Thymus (tissue), 11 donors: ENCODE measurements at regions not wholly inside any gene's neighbourhood (a gene's known extent, or its start where the extent isn't known, plus 50 kb on each side); places are given as distances from the start of the nearest gene placed in this dataset.
"Not testable (repeated sequence)": the region's sequence is repeated elsewhere in the genome, so short reads cannot be mapped to it uniquely, and the experiment has no call there.

Source experiments
- DNase-seq, 9 donors: peaks; one replicate each; pipeline ENCODE4 v3.0.0-alpha.2; 2013; ENCODE audit warnings: low spot score in 9 of 9, low read depth in 6 of 9, missing footprints in 1 of 9
- H3K27ac ChIP-seq, 2 donors: one replicate each; pipeline ENCODE4 v1.5.1; 2013; ENCODE audit warnings: control low read depth in 1 of 2, low read depth in 1 of 2, low read length in 1 of 2, mild to moderate bottlenecking in 1 of 2, moderate library complexity in 1 of 2
- H3K27me3 ChIP-seq, 2 donors: one replicate each; pipeline ENCODE4 v1.5.1; 2013; ENCODE audit warnings: low read length in 1 of 2; ENCODE audit not compliant: control insufficient read depth in 2 of 2, insufficient read depth in 1 of 2
- H3K36me3 ChIP-seq, 2 donors: one replicate each; pipeline ENCODE4 v1.5.1; 2013; ENCODE audit warnings: low read length in 1 of 2, mild to moderate bottlenecking in 1 of 2, moderate library complexity in 1 of 2; ENCODE audit not compliant: control insufficient read depth in 2 of 2, insufficient read depth in 2 of 2
- H3K4me1 ChIP-seq, 2 donors: one replicate each; pipeline ENCODE4 v1.5.1; 2013; ENCODE audit warnings: low read length in 2 of 2; ENCODE audit not compliant: control insufficient read depth in 2 of 2, insufficient read depth in 2 of 2
- H3K4me3 ChIP-seq, 2 donors: one replicate each; pipeline ENCODE4 v1.5.1; 2013; ENCODE audit warnings: low read length in 2 of 2, control low read depth in 1 of 2, mild to moderate bottlenecking in 1 of 2
- H3K9me3 ChIP-seq, 2 donors: one replicate each; pipeline ENCODE4 v1.5.1; 2013; ENCODE audit warnings: low read length in 1 of 2, mild to moderate bottlenecking in 1 of 2; ENCODE audit not compliant: control insufficient read depth in 2 of 2, insufficient read depth in 1 of 2
- WGBS: extraction: QIAGEN DNeasy Blood & Tissue Kit; methylation state at CpG from one replicate; pipeline ENCODE4 v1.1.7; 2013; 5-methylcytosine and 5-hydroxymethylcytosine counted together
- donor health status: healthy.

DNA sequence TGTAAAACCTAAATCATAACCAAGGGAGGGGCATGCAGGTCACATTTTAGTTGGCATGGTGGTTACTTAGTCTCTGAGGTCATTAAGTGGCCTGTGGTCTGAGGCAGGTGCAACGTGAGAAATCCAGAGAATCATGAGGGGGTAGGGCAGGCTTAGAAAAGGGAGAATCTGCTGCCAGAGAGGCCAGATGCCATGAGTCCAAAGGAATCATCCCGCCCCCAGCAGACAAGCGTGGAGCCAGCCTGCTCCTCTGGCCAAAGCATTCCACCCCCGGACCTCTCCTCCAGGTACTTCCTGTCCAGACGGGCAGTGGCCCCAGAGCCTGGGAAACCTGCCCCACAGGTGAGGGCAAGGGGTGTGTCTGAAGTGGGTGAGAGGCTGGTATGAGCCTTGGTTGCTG, 196.4 kb upstream of the ZNF32 start:
- Histone ChIP-seq H3K4me1 (peaks cover 4 to 6% of the 10 kb centered on the region in 2 donors), H3K4me3 (no peak overlapping the region), H3K27me3 (no peaks in the 10 kb centered on the region), H3K27ac (no peak overlapping the region), H3K36me3 (no peaks in the 10 kb centered on the region), H3K9me3 (no peaks in the 10 kb centered on the region)
- 89% methylated on average over 5 of the region's 5 CpGs for WGBS
- no peak for DNase-seq

- no peak for DNase-seq
- Histone ChIP-seq H3K9me3 (no peaks in the 10 kb centered on the region), H3K27ac (no peak overlapping the region), H3K4me1 (peaks cover 4 to 6% of the 10 kb centered on the region in 2 donors), H3K36me3 (no peaks in the 10 kb centered on the region), H3K4me3 (no peak overlapping the region), H3K27me3 (no peaks in the 10 kb centered on the region)
- WGBS, result 95% methylated on average over 4 of the region's 4 CpGs
Measured at GRCh38 chr10:43844221-43844620, 195.5 kb upstream of the ZNF32 start.

DNA sequence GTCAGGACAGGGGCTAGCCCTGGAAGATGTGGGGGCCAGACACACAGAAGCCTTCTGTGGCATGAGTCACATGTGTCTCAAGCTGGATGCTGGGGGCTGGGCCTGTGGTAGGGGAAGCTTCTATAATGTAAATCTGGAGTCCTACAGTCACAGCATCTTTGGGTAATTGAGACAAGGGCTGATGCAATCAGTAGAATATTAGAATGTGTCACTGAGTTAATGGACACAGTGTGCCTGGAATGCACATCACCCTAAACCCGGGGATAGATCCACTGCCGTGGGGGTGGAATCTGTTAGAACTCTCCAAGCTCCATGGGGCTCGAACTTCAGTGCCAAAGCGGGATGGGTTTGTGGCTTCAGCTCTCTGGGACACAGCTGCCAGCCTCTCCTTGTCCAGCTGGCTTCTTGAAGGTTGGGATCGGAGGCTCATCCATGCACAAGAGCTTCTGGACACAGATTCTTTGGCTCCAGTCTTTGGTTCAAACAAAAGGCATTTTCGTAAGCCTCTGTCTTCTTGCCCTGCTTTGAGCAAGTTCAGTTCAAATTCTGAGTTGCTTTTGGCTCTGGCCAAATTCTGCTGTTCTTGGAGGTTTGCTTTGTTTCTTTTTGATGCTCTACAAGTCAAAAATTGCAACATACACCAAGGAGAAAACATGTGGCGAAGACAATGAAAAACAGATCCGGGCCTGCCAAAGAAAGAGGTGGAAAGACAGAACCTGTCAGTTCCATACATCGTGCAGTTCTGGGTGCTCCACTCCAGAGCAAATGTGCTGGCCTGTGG, 194.8 kb upstream of the ZNF32 start:
- WGBS, result 93% methylated on average over 9 of the region's 9 CpGs
- H3K36me3 ChIP-seq, result no peaks in the 10 kb centered on the region
- DNase-seq, result no peak
- no peak overlapping the region for H3K27ac ChIP-seq
- no peaks in the 10 kb centered on the region for H3K9me3 ChIP-seq
- peaks cover 4 to 6% of the 10 kb centered on the region in 2 donors for H3K4me1 ChIP-seq
- no peak overlapping the region for H3K4me3 ChIP-seq
- H3K27me3 ChIP-seq, result no peaks in the 10 kb centered on the region

DNA sequence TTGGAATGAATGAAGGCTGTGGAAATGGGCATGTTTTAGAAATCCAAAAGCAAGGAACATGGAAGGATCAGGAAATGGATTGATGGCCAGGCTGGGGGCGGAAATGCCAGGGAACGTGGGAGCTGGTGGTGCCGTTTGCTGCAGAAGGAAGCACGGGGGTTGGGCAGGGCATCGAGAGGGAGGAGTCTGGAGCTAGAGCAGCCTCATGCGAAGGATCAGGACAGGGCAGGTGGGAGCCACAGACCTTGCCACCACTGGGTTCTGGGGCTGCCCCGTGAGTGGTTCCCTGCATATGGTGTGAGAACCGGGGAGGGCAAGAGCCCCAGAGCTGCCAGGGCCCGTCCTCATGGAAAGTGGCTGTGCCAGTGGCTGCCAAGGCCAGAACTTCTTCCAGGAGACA, 193.8 kb upstream of the ZNF32 start:
- H3K9me3 ChIP-seq, result no peaks in the 10 kb centered on the region
- no peak overlapping the region for H3K4me3 ChIP-seq
- WGBS, result 92% methylated on average over 9 of the region's 9 CpGs
- peaks cover 4 to 6% of the 10 kb centered on the region in 2 donors for H3K4me1 ChIP-seq
- no peaks in the 10 kb centered on the region for H3K36me3 ChIP-seq
- no peak overlapping the region for H3K27ac ChIP-seq
- no peak for DNase-seq
- H3K27me3 ChIP-seq, result no peaks in the 10 kb centered on the region

- no peak for DNase-seq
- no peaks in the 10 kb centered on the region for H3K9me3 ChIP-seq
- peaks cover 4 to 6% of the 10 kb centered on the region in 2 donors for H3K4me1 ChIP-seq
- no peaks in the 10 kb centered on the region for H3K36me3 ChIP-seq
- H3K27ac ChIP-seq, result no peak overlapping the region
- H3K4me3 ChIP-seq, result no peak overlapping the region
- no peaks in the 10 kb centered on the region for H3K27me3 ChIP-seq
- WGBS, result 92% methylated on average over 6 of the region's 6 CpGs
Measured at GRCh38 chr10:43842072-43842471, 193.4 kb upstream of the ZNF32 start.

- no peaks in the 10 kb centered on the region for H3K27me3 ChIP-seq
- 87% methylated on average over 3 of the region's 3 CpGs for WGBS
- no peaks in the 10 kb centered on the region for H3K4me1 ChIP-seq
- no peaks in the 10 kb centered on the region for H3K36me3 ChIP-seq
- no peak for DNase-seq
- H3K4me3 ChIP-seq, result no peak overlapping the region
- H3K9me3 ChIP-seq, result no peaks in the 10 kb centered on the region
- H3K27ac ChIP-seq, result no peak overlapping the region
Measured at GRCh38 chr10:43839973-43840372, 191.3 kb upstream of the ZNF32 start.

GRCh38 chr10:43834751-43835150, 186.1 kb upstream of the ZNF32 start:
- WGBS, result 84% methylated on average over 2 of the region's 2 CpGs
- not testable (repeated sequence) for H3K9me3 ChIP-seq, H3K4me3 ChIP-seq, DNase-seq, H3K4me1 ChIP-seq, H3K27me3 ChIP-seq, H3K36me3 ChIP-seq, H3K27ac ChIP-seq

GRCh38 chr10:43827853-43828252, 179.2 kb upstream of the ZNF32 start:
- no peak for DNase-seq
- 100% methylated on average over 1 of the region's 1 CpG for WGBS
- Histone ChIP-seq H3K4me1 (no peaks in the 10 kb centered on the region), H3K36me3 (no peaks in the 10 kb centered on the region), H3K27ac (peak overlapping the region in 1 of 2 donors; percentile 15), H3K9me3 (no peaks in the 10 kb centered on the region), H3K27me3 (no peaks in the 10 kb centered on the region), H3K4me3 (no peak overlapping the region)

DNA sequence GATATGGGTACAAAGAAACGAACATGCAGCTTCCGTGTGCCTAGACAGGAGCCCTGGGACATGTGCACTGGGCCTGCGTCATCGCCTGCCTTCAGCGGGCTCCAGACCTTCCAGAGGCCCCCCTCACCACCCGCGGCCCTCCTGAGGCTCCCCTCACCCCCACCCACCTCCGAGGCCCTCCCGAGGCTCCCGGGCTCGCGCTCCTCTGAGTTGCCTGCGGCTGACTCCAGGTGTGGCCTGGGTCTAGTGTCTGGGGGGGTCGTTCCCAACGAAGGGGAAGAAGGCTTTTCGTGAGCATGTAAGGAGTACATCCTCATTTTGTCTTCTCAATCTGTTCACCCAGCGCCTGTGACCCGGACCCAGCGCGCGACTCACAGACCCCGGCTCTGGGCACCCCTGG, 177.3 kb upstream of the ZNF32 start:
- no peak for DNase-seq
- no peak overlapping the region for H3K27ac ChIP-seq

More for the DNA sequence above, 177.3 kb upstream of the ZNF32 start:
- no peaks in the 10 kb centered on the region for H3K36me3 ChIP-seq
- no peak overlapping the region for H3K4me3 ChIP-seq
- H3K27me3 ChIP-seq, result no peaks in the 10 kb centered on the region
- H3K9me3 ChIP-seq, result no peaks in the 10 kb centered on the region
- WGBS, result 95% methylated on average over 22 of the region's 22 CpGs
- no peaks in the 10 kb centered on the region for H3K4me1 ChIP-seq
